BE2C (cell line): ENCODE measurements at regions not wholly inside any gene's neighbourhood (a gene's known extent, or its start where the extent isn't known, plus 50 kb on each side); places are given as distances from the start of the nearest gene placed in this dataset.

Experiments used
- DNase-seq: peaks from one replicate; pipeline ENCODE4 v3.0.0-alpha.2; 2020
- H3K27me3 ChIP-seq: fragments of 250-450 bp; sonication (Bioruptor Pico); 2 replicates; pipeline ENCODE4 v1.5.1; 2020; ENCODE audit warnings: mild to moderate bottlenecking
- H3K36me3 ChIP-seq: fragments of 250-450 bp; sonication (Bioruptor Pico); 2 replicates; pipeline ENCODE4 v1.5.1; 2020; ENCODE audit warnings: mild to moderate bottlenecking
- H3K4me1 ChIP-seq: fragments of 250-450 bp; sonication (Bioruptor Pico); 2 replicates; pipeline ENCODE4 v1.5.1; 2020
- H3K4me3 ChIP-seq: 2 replicates; pipeline ENCODE4 v1.5.1; 2011; ENCODE audit warnings: low read depth, low read length
- H3K9me3 ChIP-seq: fragments of 250-450 bp; sonication (Bioruptor Pico); 2 replicates; pipeline ENCODE4 v1.5.1; 2020
- TF ChIP-seq, protein P1 (sequence below): IDR thresholded peaks from 2 replicates; pipeline ENCODE4 v1.5.1; 2012; ENCODE audit warnings: mild to moderate bottlenecking, low read depth, low read length

- DNase-seq, result no peak
- TF ChIP-seq, protein P1, sequence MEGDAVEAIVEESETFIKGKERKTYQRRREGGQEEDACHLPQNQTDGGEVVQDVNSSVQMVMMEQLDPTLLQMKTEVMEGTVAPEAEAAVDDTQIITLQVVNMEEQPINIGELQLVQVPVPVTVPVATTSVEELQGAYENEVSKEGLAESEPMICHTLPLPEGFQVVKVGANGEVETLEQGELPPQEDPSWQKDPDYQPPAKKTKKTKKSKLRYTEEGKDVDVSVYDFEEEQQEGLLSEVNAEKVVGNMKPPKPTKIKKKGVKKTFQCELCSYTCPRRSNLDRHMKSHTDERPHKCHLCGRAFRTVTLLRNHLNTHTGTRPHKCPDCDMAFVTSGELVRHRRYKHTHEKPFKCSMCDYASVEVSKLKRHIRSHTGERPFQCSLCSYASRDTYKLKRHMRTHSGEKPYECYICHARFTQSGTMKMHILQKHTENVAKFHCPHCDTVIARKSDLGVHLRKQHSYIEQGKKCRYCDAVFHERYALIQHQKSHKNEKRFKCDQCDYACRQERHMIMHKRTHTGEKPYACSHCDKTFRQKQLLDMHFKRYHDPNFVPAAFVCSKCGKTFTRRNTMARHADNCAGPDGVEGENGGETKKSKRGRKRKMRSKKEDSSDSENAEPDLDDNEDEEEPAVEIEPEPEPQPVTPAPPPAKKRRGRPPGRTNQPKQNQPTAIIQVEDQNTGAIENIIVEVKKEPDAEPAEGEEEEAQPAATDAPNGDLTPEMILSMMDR, result no peak
Observed at GRCh38 chr14:28949503-28949902, 182.9 kb downstream of the FOXG1 start.

DNA sequence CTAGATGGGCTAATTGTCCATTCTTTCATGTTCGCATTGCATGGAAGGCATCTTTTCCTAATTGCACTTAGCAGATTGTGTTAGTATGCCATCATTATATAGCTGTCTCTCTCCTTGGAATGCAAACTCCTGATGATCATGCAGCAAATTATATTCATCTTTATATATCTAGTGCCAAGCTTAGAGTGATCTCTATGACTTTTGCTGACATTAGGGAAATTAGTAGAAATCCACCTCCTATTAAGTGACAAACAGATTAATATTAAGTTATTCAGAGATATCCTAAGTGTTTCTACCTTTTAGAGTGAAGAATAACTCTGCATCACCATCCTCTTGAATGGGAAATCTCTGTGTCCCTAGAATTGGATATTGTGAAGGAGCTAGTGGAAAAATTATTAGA is 185.6 kb downstream of the FOXG1 start:
- Histone ChIP-seq H3K36me3 (no peaks in the 10 kb centered on the region), H3K4me1 (no peaks in the 10 kb centered on the region), H3K27me3 (no peaks in the 10 kb centered on the region), H3K4me3 (no peak overlapping the region), H3K9me3 (peaks cover 3% of the 10 kb centered on the region; the same call in 1 of the 2 replicates)
- TF ChIP-seq, protein P1, result no peak
- DNase-seq, result no peak

More at GRCh38 chr14:28949503-28949902, 182.9 kb downstream of the FOXG1 start:
- no peaks in the 10 kb centered on the region for H3K4me1 ChIP-seq
- no peaks in the 10 kb centered on the region for H3K27me3 ChIP-seq
- H3K4me3 ChIP-seq, result no peak overlapping the region
- H3K36me3 ChIP-seq, result no peaks in the 10 kb centered on the region
- no peaks in the 10 kb centered on the region for H3K9me3 ChIP-seq

GRCh38 chr14:28952666-28953065 is 186.1 kb downstream of the FOXG1 start:
- DNase-seq, result no peak
- no peaks in the 10 kb centered on the region for H3K27me3 ChIP-seq
- TF ChIP-seq, protein P1, result no peak

DNA sequence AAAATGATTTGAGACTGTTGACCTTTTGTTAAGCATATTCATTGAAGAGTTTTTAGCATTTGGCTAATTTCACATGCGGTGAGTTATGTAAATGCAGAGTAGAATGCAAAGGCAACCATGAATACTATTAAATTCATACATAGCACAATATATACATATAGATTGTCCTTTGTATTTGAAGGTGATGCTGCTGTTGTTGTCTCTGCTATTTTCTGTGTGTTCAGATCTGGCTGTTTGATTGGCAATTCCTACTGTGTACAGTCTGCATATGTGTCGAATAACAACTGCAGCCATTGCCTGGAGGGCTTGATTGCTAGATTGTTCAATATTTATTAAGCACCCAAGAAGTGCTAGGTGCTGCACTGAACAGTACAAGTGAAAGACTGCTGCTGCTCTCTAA is 187.4 kb downstream of the FOXG1 start:
- DNase-seq, result no peak
- Histone ChIP-seq H3K27me3 (no peaks in the 10 kb centered on the region), H3K9me3 (peaks cover 3% of the 10 kb centered on the region; the same call in 1 of the 2 replicates), H3K36me3 (no peaks in the 10 kb centered on the region), H3K4me1 (no peaks in the 10 kb centered on the region), H3K4me3 (no peak overlapping the region)
- TF ChIP-seq, protein P1, result no peak

More at GRCh38 chr14:28952666-28953065, 186.1 kb downstream of the FOXG1 start:
- Histone ChIP-seq H3K4me3 (no peak overlapping the region), H3K4me1 (no peaks in the 10 kb centered on the region), H3K9me3 (peaks cover 3% of the 10 kb centered on the region; the same call in 1 of the 2 replicates), H3K36me3 (no peaks in the 10 kb centered on the region)

DNA sequence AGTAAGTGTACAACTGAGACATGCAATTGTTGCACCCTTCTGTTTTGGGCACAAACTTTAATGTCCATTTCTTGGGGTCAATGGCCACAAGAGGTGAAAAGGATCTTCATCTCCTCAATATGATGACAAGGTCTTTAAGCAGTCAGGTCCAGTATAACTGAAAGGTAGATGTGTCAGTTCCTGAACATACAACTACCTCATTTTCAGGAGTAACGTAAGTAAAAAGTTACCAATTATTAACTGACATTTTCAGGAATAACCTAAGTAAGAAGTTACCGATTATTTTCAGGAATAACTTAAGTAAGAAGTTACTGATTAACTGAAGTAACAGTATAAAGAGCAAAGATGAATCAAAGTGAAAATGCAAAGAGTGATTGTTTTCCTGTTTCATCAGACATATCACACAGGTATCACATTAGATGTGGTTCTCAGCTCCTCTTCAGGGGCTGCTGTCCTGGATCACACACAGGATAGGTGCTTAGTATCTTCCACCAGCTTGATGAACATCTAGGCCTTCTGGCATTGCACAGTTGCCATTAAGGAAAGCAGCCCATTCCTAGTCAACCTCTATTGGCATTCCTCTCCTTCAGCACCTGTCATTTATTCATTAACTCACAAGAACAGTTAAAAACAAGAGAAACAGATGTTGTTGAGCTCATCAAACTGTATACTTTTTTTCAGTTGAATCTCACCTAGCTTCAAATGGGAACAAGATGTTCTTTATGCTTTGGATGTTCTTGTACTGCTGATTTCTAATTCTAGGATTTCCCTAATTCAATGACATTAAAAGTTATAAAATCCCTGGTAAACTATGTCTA is 200.0 kb downstream of the FOXG1 start:
- Histone ChIP-seq H3K9me3 (no peaks in the 10 kb centered on the region), H3K27me3 (no peaks in the 10 kb centered on the region), H3K4me3 (no peak overlapping the region), H3K36me3 (no peaks in the 10 kb centered on the region), H3K4me1 (no peaks in the 10 kb centered on the region)
- no peak for DNase-seq
- TF ChIP-seq, protein P1, result no peak

DNA sequence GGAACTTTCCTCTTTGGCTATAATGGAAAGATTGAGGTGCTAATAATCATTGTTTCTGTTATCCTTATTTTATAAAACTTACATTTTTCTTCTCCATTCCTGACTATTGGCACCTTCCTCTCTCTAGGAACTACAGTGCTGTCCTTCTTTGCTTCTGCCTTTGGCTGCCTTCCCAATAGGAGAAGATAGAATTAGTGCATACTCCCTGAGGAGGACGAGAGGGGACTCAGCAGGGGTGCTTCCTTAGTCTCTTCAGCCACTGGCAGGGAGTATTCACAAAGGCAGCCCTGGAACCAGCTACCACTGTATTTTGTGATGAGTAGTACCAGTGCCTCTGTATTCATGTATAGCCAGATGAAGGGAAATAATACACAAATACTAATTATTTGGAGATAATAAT is 208.5 kb downstream of the FOXG1 start:
- H3K9me3 ChIP-seq, result no peaks in the 10 kb centered on the region
- no peak for DNase-seq
- no peaks in the 10 kb centered on the region for H3K27me3 ChIP-seq
- TF ChIP-seq, protein P1, result no peak
- H3K4me1 ChIP-seq, result no peaks in the 10 kb centered on the region
- no peaks in the 10 kb centered on the region for H3K36me3 ChIP-seq
- H3K4me3 ChIP-seq, result no peak overlapping the region
